ENCODE measurements at regions not wholly inside any gene's neighbourhood (a gene's known extent, or its start where the extent isn't known, plus 50 kb on each side); places are given as distances from the start of the nearest gene placed in this dataset.

DNA sequence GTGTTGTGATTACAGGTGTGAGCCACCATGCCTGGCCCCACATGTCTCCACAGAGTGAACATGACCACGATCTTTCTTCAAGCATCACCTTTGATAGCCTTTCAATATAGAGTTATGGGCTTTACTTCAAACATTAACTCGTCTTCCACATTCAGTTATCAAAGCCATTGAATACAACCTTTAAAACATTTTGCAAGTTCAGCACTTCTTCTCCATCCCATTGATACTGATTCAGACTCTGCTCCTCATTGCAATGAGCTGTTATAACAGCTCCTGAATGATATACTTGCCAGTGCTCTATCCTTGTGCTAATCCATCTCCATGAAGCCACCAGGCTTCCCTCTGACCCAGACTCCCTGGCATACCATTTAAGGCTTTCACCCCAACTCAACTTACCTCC lies 223.5 kb upstream of the EEA1 start:
- Histone ChIP-seq H3K4me1 (ENCODE audit: insufficient read depth, low read length, poor library complexity, severe bottlenecking) (no peaks in the 10 kb centered on the region), H3K9me3 (ENCODE audit: low read length) (0 out of 2 replicates have a peak, but pooled peaks cover 3% of the 10 kb centered on the region), H3K4me3 (ENCODE audit: low read depth, low read length, poor library complexity, severe bottlenecking) (no peak overlapping the region), H3K36me3 (ENCODE audit: insufficient read depth, low read length) (no peaks in the 10 kb centered on the region), H2AFZ (ENCODE audit: low read length) (no peak overlapping the region), H3K4me2 (ENCODE audit: low read length) (no peak overlapping the region), H4K20me1 (ENCODE audit: insufficient read depth, low read length) (no peaks in the 10 kb centered on the region), H3K9me2 (ENCODE audit: insufficient read depth, low read length) (no peaks in the 10 kb centered on the region), H3K27ac (ENCODE audit: low read depth, low read length, poor library complexity, severe bottlenecking) (no peak overlapping the region), H3K79me2 (ENCODE audit: insufficient read depth, low read depth, low read length) (no peaks in the 10 kb centered on the region)
- POLR2A ChIA-PET: interaction anchor here (0.7 to 1.4 kb wide), 2 partner anchors 15 to 429 kb away, joined by 3 to 5 read pairs; no protein-coding TSS in a partner anchor
- intact Hi-C loops (cut with micrococcal nuclease; ENCODE audit: unreplicated experiment): no loop called here
- no TSS peak for BruUV-seq (replicated peaks)
- TF ChIP-seq EZH2phosphoT487 (IDR thresholded peaks at IDR 0.05; ENCODE audit: borderline replicate concordance, low read depth, low read length): no peak
- TF ChIP-seq, protein P1, sequence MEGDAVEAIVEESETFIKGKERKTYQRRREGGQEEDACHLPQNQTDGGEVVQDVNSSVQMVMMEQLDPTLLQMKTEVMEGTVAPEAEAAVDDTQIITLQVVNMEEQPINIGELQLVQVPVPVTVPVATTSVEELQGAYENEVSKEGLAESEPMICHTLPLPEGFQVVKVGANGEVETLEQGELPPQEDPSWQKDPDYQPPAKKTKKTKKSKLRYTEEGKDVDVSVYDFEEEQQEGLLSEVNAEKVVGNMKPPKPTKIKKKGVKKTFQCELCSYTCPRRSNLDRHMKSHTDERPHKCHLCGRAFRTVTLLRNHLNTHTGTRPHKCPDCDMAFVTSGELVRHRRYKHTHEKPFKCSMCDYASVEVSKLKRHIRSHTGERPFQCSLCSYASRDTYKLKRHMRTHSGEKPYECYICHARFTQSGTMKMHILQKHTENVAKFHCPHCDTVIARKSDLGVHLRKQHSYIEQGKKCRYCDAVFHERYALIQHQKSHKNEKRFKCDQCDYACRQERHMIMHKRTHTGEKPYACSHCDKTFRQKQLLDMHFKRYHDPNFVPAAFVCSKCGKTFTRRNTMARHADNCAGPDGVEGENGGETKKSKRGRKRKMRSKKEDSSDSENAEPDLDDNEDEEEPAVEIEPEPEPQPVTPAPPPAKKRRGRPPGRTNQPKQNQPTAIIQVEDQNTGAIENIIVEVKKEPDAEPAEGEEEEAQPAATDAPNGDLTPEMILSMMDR (conservative IDR thresholded peaks at IDR 0.05; ENCODE audit: low read length): no peak
- no peak for DNase-seq (ENCODE audit: low spot score)
- CTCF ChIA-PET (ENCODE audit: unreplicated experiment): no interaction called here

DNA sequence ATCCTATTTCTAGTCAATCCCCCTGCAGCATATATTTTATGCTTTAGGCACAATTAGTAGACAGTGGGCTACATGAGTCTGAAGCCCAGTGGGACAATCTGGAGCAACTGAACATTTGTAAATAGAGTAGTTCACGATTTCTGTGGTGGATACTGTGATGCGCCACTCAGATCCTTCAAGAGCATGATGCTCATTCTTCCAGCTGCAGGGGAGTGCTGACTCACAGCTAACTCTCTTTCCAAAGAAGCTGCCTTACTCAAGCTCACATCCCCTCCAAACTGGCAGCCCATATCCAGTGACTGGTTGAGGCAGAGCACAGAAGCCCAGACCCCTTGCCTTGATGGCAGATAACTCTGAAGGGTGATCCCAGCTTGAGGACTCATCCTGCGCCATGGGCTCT lies 224.2 kb upstream of the EEA1 start:
- Histone ChIP-seq H3K27ac (ENCODE audit: low read depth, low read length, poor library complexity, severe bottlenecking) (no peak overlapping the region), H3K4me2 (ENCODE audit: low read length) (no peak overlapping the region), H3K9me3 (ENCODE audit: low read length) (peaks cover 6% of the 10 kb centered on the region; the same call in 1 of the 2 replicates), H3K4me3 (ENCODE audit: low read depth, low read length, poor library complexity, severe bottlenecking) (no peak overlapping the region), H3K9me2 (ENCODE audit: insufficient read depth, low read length) (no peaks in the 10 kb centered on the region), H3K36me3 (ENCODE audit: insufficient read depth, low read length) (no peaks in the 10 kb centered on the region), H3K79me2 (ENCODE audit: insufficient read depth, low read depth, low read length) (no peaks in the 10 kb centered on the region), H3K4me1 (ENCODE audit: insufficient read depth, low read length, poor library complexity, severe bottlenecking) (no peaks in the 10 kb centered on the region), H2AFZ (ENCODE audit: low read length) (no peak overlapping the region), H4K20me1 (ENCODE audit: insufficient read depth, low read length) (no peaks in the 10 kb centered on the region)
- DNase-seq (ENCODE audit: low spot score): no peak
- intact Hi-C loops (cut with micrococcal nuclease; ENCODE audit: unreplicated experiment): no loop called here
- BruUV-seq (replicated peaks): no TSS peak
- CTCF ChIA-PET (ENCODE audit: unreplicated experiment): no interaction called here
- POLR2A ChIA-PET: interaction anchor here (1.0 to 1.4 kb wide), 3 partner anchors 16 to 48 kb away, joined by 3 read pairs; no protein-coding TSS in a partner anchor
- no peak for TF ChIP-seq EZH2phosphoT487 (IDR thresholded peaks at IDR 0.05; ENCODE audit: borderline replicate concordance, low read depth, low read length)
- TF ChIP-seq, protein P1 (conservative IDR thresholded peaks at IDR 0.05; ENCODE audit: low read length): no peak

DNA sequence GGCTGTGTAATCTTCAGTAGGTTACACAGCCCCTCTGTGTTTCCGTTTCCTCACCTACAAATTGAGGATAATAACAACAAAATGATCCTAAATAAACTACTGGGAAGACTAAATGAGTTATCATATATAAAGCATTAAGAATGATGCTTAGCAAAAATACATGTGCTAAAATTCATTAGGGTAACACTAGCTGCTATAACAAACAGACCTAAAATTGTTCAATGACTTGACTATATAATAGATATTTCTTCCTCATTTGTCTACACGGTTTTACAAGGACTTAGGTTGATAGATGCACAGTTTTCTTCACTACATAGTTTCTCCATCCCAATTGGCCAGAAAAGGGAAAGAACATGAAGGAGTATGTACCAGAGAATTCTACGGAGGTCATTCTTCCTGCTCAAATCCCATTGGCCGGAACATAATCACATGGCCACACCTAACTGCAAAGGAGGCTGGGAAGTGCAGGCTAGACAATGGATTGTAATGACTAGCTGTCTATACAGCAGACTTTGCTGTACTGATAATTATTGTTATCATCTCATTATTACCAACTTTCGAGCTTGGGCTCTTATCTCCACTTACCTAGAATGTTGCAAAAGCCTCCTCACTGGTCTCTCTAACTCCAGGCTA lies 223.5 kb upstream of the NUDT4 start:
- ChIA-PET POLR2A (interaction anchor here (0.9 to 1.0 kb wide), 4 partner anchors 14 to 146 kb away, joined by 3 read pairs; no protein-coding TSS in a partner anchor), CTCF (ENCODE audit: unreplicated experiment) (interaction anchor here (0.9 kb wide), 1 partner anchor 10 kb away, joined by 3 read pairs; no protein-coding TSS in a partner anchor)
- H3K36me3 ChIP-seq (ENCODE audit: insufficient read depth, low read length): no peaks in the 10 kb centered on the region
- no peak overlapping the region for H3K27ac ChIP-seq (ENCODE audit: low read depth, low read length, poor library complexity, severe bottlenecking)
- H3K9me3 ChIP-seq (ENCODE audit: low read length): peaks cover 13% of the 10 kb centered on the region; the same call in 1 of the 2 replicates
- no peaks in the 10 kb centered on the region for H3K79me2 ChIP-seq (ENCODE audit: insufficient read depth, low read depth, low read length)
- H3K4me3 ChIP-seq (ENCODE audit: low read depth, low read length, poor library complexity, severe bottlenecking): no peak overlapping the region
- intact Hi-C loops (cut with micrococcal nuclease; ENCODE audit: unreplicated experiment): no loop called here
- no peak for DNase-seq (ENCODE audit: low spot score)
- no peaks in the 10 kb centered on the region for H4K20me1 ChIP-seq (ENCODE audit: insufficient read depth, low read length)
- H3K9me2 ChIP-seq (ENCODE audit: insufficient read depth, low read length): no peaks in the 10 kb centered on the region
- no peak overlapping the region for H3K4me2 ChIP-seq (ENCODE audit: low read length)
- BruUV-seq (replicated peaks): no TSS peak
- H2AFZ ChIP-seq (ENCODE audit: low read length): no peak overlapping the region; the same call in 1 of the 2 replicates
- H3K4me1 ChIP-seq (ENCODE audit: insufficient read depth, low read length, poor library complexity, severe bottlenecking): no peaks in the 10 kb centered on the region
- TF ChIP-seq, protein P1 (conservative IDR thresholded peaks at IDR 0.05; ENCODE audit: low read length): no peak
- no peak for TF ChIP-seq EZH2phosphoT487 (IDR thresholded peaks at IDR 0.05; ENCODE audit: borderline replicate concordance, low read depth, low read length)

Data from OCI-LY7 (cell line).